HL-60 (cell line): ENCODE measurements at regions not wholly inside any gene's neighbourhood (a gene's known extent, or its start where the extent isn't known, plus 50 kb on each side); places are given as distances from the start of the nearest gene placed in this dataset.

Experiments
- CTCF ChIP-seq: IDR thresholded peaks from one replicate; pipeline ENCODE4 v1.5.1; 2011; ENCODE audit warnings: low read length, control low read depth, inconsistent platforms; ENCODE audit not compliant: insufficient read depth
- GABPA ChIP-seq: IDR thresholded peaks from 2 replicates; pipeline ENCODE4 v1.6.1; 2012; ENCODE audit warnings: low read depth
- POLR2AphosphoS5 ChIP-seq: IDR thresholded peaks from 2 replicates; pipeline ENCODE4 v1.6.1; 2012; ENCODE audit warnings: low read depth
- REST ChIP-seq: IDR thresholded peaks from 2 replicates; pipeline ENCODE4 v1.6.1; 2012; ENCODE audit warnings: low read depth; ENCODE audit not compliant: insufficient replicate concordance
- SPI1 ChIP-seq: IDR thresholded peaks from 2 replicates; pipeline ENCODE4 v1.6.1; 2012; ENCODE audit warnings: low read depth, mild to moderate bottlenecking, borderline replicate concordance

GRCh38 chr13:60229708-60230272 lies 66.1 kb upstream of the DIAPH3 start:
- TF ChIP-seq CTCF (no peak), SPI1 (no peak), REST (no peak), POLR2AphosphoS5 (no peak), GABPA (no peak)
